BE2C (cell line): ENCODE measurements at regions not wholly inside any gene's neighbourhood (a gene's known extent, or its start where the extent isn't known, plus 50 kb on each side); places are given as distances from the start of the nearest gene placed in this dataset.

Source experiments
- DNase-seq: peaks from one replicate; pipeline ENCODE4 v3.0.0-alpha.2; 2020
- H3K27me3 ChIP-seq: fragments of 250-450 bp; sonication (Bioruptor Pico); 2 replicates; pipeline ENCODE4 v1.5.1; 2020; ENCODE audit warnings: mild to moderate bottlenecking
- H3K36me3 ChIP-seq: fragments of 250-450 bp; sonication (Bioruptor Pico); 2 replicates; pipeline ENCODE4 v1.5.1; 2020; ENCODE audit warnings: mild to moderate bottlenecking
- H3K4me1 ChIP-seq: fragments of 250-450 bp; sonication (Bioruptor Pico); 2 replicates; pipeline ENCODE4 v1.5.1; 2020
- H3K4me3 ChIP-seq: 2 replicates; pipeline ENCODE4 v1.5.1; 2011; ENCODE audit warnings: low read depth, low read length
- H3K9me3 ChIP-seq: fragments of 250-450 bp; sonication (Bioruptor Pico); 2 replicates; pipeline ENCODE4 v1.5.1; 2020
- TF ChIP-seq, protein P1 (sequence below): IDR thresholded peaks from 2 replicates; pipeline ENCODE4 v1.5.1; 2012; ENCODE audit warnings: mild to moderate bottlenecking, low read depth, low read length

DNA sequence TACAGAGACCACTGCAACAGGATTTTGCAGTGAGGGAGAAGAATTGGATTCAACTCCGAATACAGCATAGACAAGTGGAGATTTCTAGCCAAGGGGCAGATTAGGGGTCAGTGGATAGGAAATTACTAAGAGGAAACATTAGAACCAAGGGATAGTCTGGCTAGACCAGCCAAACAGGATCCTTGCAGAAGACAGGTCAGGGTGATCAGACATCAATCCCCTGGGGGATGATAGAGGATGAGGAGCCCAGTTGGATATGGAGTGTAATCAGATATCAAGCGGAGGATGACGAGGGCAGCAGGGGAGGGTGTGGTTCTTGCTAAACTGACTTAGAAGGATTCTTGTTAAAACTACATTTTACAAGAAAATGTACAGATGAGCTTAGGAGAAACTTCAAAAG lies 424.4 kb downstream of the DAD1 start:
- H3K27me3 ChIP-seq: peaks cover 5% of the 10 kb centered on the region; the same call in 1 of the 2 replicates
- H3K36me3 ChIP-seq: no peaks in the 10 kb centered on the region
- H3K4me1 ChIP-seq: no peaks in the 10 kb centered on the region
- TF ChIP-seq, protein P1, sequence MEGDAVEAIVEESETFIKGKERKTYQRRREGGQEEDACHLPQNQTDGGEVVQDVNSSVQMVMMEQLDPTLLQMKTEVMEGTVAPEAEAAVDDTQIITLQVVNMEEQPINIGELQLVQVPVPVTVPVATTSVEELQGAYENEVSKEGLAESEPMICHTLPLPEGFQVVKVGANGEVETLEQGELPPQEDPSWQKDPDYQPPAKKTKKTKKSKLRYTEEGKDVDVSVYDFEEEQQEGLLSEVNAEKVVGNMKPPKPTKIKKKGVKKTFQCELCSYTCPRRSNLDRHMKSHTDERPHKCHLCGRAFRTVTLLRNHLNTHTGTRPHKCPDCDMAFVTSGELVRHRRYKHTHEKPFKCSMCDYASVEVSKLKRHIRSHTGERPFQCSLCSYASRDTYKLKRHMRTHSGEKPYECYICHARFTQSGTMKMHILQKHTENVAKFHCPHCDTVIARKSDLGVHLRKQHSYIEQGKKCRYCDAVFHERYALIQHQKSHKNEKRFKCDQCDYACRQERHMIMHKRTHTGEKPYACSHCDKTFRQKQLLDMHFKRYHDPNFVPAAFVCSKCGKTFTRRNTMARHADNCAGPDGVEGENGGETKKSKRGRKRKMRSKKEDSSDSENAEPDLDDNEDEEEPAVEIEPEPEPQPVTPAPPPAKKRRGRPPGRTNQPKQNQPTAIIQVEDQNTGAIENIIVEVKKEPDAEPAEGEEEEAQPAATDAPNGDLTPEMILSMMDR: no peak
- H3K4me3 ChIP-seq: no peak overlapping the region
- no peak for DNase-seq
- no peaks in the 10 kb centered on the region for H3K9me3 ChIP-seq

DNA sequence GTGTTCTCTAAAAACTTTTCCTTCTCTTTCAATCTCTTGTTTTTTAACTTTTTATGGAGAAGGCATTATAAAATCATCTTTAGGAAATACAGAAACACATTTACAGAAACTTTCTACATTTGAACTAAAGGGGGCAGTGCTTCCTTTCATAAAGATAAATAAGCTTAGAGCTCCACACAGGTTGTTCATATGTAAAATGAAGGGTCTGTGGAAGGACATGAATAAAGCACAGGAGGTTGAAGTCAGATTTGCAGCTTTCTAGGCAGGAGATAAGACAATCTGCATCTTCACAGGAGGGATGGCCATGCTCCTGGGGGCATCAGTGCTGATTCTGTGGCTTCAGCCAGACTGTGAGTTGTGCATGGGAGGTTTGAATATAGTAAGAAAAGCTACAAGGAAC lies 426.0 kb downstream of the DAD1 start:
- DNase-seq: no peak
- no peaks in the 10 kb centered on the region for H3K9me3 ChIP-seq
- H3K27me3 ChIP-seq: peaks cover under 1% of the 10 kb centered on the region; the same call in 1 of the 2 replicates
- TF ChIP-seq, protein P1: 0 out of 2 replicates have a peak, but pooled peaks have one; percentile 11
- H3K4me3 ChIP-seq: no peak overlapping the region
- H3K36me3 ChIP-seq: no peaks in the 10 kb centered on the region
- no peaks in the 10 kb centered on the region for H3K4me1 ChIP-seq

DNA sequence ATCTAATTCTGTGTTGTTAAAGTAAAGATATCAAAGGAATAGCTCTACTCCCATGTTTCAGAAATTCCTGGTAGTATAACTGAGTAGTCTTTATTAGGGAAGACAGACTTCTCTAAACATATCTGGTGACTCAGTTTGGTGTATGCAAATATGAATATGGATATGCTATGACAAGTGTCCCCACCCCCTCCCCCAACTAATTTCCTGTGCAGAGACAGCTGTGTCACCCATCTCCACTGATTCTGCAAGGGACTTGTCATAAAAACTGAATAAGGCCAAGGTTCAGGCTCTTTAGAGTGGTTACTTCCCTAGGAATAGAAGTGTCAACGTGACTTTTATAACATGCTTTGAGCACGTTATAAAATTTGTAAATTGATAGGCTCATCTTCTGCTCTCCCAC lies 429.1 kb downstream of the DAD1 start:
- no peak overlapping the region for H3K4me3 ChIP-seq
- TF ChIP-seq, protein P1: no peak
- DNase-seq: no peak
- no peaks in the 10 kb centered on the region; the same call in 1 of the 2 replicates for H3K27me3 ChIP-seq
- H3K36me3 ChIP-seq: no peaks in the 10 kb centered on the region
- H3K9me3 ChIP-seq: no peaks in the 10 kb centered on the region
- H3K4me1 ChIP-seq: no peaks in the 10 kb centered on the region

DNA sequence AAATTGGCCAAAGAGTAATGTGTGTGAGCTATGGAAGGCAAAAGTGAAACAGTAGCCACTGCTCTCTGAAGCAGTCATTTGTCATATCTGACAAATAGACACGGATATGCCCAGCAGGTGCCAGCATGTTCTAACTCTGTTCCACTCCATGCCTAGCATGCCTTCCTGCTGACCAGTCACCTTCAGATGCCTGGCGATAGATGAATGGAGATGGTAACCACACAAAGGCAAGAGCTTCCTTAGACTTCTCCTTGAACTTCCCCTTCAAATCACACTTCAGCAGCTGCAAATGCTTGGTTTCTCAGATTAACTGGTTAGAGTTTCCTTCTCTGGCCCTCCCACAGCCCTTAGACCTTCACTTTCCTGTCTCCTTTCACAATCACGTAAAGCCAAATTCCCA lies 429.9 kb downstream of the DAD1 start:
- TF ChIP-seq, protein P1: no peak
- Histone ChIP-seq H3K27me3 (no peaks in the 10 kb centered on the region), H3K4me1 (no peaks in the 10 kb centered on the region), H3K9me3 (no peaks in the 10 kb centered on the region), H3K36me3 (no peaks in the 10 kb centered on the region), H3K4me3 (no peak overlapping the region)
- no peak for DNase-seq

DNA sequence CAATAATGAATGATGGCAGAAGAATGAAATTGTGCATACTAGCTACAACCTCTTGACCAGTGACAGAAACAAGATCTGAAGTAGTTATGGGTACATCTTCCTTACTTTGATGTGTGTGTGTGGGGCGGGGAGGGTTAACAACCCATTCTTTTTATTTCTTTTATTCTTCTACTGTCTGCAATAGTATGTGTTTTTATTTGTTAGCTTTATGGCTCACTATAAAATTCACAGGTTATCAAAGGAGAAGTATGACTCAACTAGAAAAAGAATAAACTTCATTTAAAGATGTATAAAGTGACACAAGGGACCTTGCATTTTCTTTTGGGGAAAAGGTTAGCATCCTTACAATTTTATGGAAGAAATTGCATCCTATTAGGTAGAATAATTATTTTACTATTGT lies 430.5 kb downstream of the DAD1 start:
- TF ChIP-seq, protein P1: no peak
- DNase-seq: no peak
- H3K4me1 ChIP-seq: no peaks in the 10 kb centered on the region

DNA sequence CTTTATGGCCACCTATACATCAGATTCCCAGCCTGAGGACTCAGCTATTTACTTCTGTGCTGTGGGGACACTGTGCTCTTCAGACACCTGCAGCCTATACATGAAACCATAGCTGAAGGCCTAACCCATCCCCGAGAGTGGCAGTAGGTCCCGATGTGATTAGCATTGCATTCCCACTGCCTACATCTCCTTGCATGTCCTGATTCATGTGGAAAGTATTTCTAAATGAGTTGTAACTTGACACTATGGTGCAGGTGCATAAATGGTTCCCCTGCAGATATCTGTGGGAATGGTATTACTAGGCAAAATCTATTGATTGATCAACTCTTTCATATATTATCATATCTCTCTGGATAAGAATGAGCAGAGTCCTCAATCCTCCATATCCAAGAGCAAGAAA lies 433.5 kb downstream of the DAD1 start:
- TF ChIP-seq, protein P1: no peak
- H3K36me3 ChIP-seq: no peaks in the 10 kb centered on the region

More for the DNA sequence above, 430.5 kb downstream of the DAD1 start:
- H3K27me3 ChIP-seq: no peaks in the 10 kb centered on the region
- no peaks in the 10 kb centered on the region for H3K36me3 ChIP-seq
- no peaks in the 10 kb centered on the region for H3K9me3 ChIP-seq
- H3K4me3 ChIP-seq: no peak overlapping the region

More for the DNA sequence above, 433.5 kb downstream of the DAD1 start:
- H3K4me3 ChIP-seq: no peak overlapping the region
- H3K27me3 ChIP-seq: no peaks in the 10 kb centered on the region
- no peak for DNase-seq
- H3K4me1 ChIP-seq: no peaks in the 10 kb centered on the region
- no peaks in the 10 kb centered on the region for H3K9me3 ChIP-seq
